NCI-H526 (cell line): ENCODE measurements at regions not wholly inside any gene's neighbourhood (a gene's known extent, or its start where the extent isn't known, plus 50 kb on each side); places are given as distances from the start of the nearest gene placed in this dataset.

Source experiments
- DNase-seq, 2 experiments: peaks; one replicate each; lab custom pipeline; 2025; lab: John Stamatoyannopoulos, UW

DNA sequence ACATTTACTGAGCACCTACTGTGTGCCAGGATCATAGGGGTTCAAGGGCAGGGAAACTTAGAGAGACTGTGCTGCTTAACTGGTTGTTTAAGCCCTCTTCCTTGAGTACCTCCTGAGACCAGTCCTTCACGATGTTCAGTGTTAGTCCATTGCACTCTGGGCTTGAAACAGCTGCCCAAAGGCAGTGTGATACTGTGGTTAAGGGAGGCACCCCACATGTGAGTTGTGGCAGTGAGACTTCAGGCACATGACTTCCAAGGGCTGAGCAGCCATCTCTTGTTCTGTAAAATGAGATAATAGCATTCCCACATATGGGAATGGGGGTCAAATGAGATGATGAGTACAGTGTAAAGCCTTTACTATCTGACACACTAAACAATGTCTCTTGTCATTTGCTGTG, 75.1 kb downstream of the LINGO1 start:
- DNase-seq = no peak

DNA sequence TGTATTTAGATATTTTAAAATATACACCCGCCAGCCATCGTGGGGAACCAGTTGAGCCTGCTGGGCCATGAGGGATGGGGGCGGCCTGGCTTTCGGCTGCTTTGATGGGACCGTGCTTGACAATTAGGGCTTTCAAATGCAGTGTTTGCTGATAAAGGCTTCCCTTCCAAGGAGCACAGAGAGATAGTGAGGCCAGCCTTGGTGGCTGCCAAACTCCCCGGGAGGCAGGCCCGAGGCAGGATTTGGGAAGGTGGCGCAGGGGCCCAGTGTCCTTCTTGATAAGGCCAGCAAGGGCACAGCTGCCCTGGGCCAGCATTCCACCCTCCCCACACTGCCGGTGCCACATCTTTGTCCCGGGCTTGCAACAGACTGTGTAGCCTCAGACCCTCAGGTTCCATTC, 75.6 kb downstream of the LINGO1 start:
- DNase-seq = no peak

DNA sequence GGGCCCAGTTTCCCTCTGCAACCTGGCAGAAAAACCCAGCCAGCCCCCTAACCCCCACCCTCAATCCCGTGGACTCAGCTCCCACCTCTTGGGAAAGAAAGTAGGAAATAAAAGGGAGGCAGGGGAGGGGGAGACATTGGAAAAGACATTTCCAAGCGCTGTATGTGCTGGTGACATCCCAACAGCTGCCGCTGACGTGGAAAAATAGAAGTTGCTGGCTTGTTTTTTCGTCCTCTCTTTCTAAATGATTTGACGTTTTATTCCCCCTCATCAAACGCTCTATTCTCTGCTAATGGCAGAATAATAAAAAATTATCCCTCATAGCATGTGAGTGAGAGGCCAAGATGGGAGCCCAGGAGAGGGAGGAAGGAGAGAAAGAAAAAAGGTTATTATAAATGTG, 76.1 kb downstream of the LINGO1 start:
- DNase-seq = no peak

DNA sequence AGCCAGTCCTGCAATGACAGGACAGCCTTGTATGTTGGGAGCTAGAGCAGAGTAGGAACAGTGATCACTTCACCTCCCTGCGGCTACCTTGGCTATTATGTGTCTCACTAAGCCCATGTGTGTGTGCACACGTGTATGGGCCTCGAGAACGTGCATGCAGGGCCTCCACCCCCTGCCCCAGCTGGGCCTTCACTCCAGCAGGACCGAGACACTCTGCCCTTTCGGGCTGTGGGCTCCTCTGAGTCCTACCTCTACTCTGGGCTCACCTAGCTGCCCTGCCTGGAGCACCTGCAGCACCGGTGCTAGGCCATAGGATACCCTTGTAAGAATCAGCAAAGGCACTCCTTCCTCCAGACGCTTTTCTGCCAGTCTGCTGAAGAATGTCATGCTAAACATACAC, 77.5 kb downstream of the LINGO1 start:
- DNase-seq = no peak

DNA sequence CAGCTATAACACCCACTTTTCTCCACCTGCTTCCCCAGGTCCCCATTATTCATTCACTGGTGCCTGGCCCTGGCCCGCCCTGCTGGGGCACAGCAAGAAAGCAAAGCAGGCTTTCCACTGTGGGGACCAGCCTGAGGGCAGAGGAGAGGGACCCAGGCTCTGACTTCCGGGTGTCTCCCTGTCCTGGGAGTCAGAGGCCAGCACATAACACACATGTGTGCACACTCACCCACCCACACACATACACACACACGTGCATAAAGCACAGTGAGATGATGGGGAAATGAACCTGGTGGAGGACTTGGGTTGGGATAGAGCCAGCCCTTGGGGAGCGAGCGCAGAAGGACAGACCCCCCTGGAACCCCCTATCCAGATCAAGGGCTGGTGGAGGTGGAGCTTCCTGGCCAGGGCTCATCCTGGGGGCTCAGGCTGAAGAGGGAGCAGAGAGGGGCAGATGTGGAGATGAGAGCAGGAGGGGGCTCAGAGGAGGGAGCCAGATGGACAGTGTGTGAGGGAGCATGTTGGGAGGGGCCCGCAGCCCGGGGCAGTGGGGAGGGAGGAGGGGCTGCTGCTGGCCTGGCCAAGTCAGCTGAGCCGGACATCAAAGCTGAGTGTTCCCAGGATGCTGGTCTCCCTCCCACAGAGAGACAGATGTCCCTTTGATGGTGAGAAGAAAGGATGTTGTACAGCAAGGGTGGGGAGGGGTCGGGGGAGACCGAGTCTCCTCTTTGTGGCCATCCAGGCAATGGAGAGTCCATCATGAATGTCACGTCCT, 78.2 kb downstream of the LINGO1 start:
- DNase-seq = no peak

DNA sequence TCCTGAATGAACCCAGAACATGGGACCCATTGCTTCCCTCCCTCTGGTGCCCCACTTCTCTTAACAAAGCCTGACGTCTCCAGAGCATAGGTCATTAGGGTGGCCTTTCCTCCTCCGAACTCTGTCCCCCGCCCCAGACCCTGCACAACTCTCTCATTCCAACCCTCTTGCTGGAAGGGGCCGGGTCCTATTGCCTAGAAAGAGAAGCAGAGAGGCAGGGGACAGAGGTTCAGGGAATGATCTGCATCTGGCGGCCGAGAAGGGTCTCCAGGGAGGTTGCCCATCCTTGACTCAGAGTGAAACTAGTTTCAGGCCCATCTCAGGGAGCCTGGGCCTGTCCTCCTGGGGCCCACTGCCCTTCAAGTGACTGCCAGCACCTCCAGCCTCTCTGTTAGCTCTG, 79.0 kb downstream of the LINGO1 start:
- DNase-seq = no peak

- no peak for DNase-seq
Measured at GRCh38 chr15:77553257-77553656, 79.5 kb downstream of the LINGO1 start.

DNA sequence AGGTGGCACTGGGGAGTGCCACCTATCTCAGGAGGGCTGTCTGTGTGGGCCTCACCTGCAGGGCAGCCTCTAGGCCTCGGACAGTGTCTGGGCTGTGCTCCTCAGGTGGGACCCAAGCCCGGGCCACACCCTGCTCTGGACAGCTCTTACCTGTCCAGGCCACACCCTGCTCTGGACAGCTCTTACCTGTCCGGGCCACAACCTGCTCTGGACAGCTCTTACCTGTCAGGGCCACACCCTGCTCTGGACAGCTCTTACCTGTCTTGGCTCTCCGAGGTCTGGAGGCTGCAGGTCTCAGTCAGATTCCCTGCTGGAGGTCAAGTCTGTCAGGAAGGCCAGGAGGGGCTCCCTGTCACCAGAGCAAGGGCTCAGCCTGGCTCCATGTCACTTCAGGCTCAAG, 80.6 kb downstream of the LINGO1 start:
- DNase-seq = no peak

GRCh38 chr15:77550301-77551251, 82.1 kb downstream of the LINGO1 start:
- peak in 1 of 2 experiments; percentile 36 for DNase-seq

DNA sequence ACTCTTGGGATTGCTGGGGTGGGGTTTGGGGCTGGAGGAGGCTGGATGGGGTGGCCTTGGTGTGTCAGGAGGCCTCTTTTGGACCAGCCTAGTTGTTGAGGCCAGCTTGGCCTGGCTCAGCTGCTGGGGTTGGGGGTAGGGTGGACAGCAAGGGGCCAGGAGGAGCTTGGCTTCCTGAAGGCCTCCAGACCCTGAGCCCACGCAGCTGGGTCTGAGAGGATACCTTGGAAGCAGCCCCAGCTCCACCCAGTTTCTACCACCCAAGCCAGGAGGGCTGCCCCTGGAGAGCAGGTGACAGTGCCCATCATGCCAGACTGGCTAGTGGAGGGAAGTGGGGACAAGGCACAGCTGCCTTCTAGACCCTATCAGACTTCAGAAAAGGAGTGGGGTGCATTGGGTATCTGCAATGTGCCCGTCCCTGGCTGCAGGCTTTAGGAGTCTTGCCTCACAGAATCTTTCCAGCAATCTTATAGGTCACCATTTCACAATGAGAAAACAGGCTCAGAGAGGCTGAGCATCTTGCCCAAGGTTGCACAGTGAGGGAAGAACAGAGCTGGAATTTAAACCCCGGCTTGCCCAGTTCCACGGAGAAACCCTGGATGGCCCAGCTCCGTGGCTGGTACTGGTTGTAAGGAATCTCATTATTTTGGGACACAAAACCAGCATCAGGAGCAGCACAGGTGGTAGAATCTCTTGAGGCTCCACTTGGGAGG, 83.0 kb downstream of the LINGO1 start:
- DNase-seq = no peak

- no peak for DNase-seq
Measured at GRCh38 chr15:77548589-77549557, 83.8 kb downstream of the LINGO1 start.

GRCh38 chr15:77547801-77548588, 84.7 kb downstream of the LINGO1 start:
- no peak for DNase-seq

- peak in 1 of 2 experiments; percentile 47 for DNase-seq
Measured at GRCh38 chr15:77546870-77547269, 85.8 kb downstream of the LINGO1 start.

DNA sequence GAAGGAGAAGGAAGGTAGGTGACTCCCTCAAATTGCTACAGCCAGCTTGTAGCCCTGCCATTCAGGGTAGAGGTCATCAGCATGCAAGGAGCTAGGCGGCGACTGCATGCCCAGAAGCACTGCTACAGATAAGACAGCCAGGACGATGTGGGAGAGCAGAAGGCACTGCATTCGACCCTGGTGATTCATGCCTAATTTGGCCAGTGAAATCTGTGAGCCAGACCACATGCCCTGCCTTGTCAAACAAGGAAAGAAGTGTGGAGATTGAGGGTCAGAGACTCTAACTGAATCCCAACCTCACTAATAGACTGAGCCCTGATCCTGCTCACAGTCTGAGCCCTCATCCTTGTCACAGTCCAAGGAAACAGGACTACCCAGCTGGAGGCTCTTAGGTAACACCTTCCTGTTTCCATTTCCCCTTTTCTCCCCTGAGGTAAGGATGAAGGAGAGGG, 86.6 kb downstream of the LINGO1 start:
- DNase-seq = no peak

DNA sequence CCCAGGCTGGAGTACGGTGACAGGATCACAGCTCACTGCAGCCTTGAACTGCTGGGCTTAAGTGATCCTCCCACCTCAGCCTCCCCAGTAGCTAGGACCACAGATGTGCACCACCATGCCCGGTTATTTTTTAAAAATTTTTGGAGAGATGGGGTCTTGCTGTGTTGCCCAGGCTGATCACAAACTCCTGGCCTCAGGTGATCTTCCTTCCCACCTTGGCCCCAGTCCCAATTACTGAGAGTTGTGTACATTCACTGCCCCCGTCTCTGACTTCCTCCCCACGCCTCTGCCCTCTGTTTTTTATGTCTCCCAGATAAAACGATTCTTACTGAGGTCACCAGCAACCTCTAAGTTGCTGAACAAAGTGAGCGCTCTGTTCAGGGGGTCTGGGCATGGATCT, 87.7 kb downstream of the LINGO1 start:
- DNase-seq = no peak

DNA sequence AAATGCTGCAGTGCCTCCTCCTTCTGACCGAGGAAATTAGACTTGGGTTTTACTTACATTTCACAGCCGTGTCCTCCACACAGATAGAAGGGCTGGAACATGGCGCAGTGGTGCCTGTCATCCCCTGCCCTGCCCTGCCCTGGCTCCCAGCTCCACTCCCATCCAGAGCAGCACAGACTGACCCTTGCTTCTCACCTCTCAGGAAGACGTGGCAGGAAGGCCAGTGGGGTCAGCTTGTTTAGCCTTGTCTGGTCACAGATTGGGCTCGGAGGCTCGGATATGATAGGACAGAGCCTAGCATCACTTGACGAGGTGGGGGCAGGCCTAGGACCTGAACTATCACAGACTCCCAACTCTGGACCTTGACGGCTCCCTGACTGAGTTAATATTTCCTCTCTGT, 88.5 kb downstream of the LINGO1 start:
- DNase-seq = no peak

GRCh38 chr15:77543159-77543882, 89.4 kb downstream of the LINGO1 start:
- DNase-seq = peak; percentile 81 to 95

- peak in 1 of 2 experiments; percentile 34 for DNase-seq
Measured at GRCh38 chr15:77542491-77543001, 90.2 kb downstream of the LINGO1 start.

GRCh38 chr15:77541421-77542181, 91.1 kb downstream of the LINGO1 start:
- DNase-seq = no peak
